DMS79 (cell line): ENCODE measurements at regions not wholly inside any gene's neighbourhood (a gene's known extent, or its start where the extent isn't known, plus 50 kb on each side); places are given as distances from the start of the nearest gene placed in this dataset.

Experiments
- DNase-seq: peaks from one replicate; lab custom pipeline; 2025; lab: John Stamatoyannopoulos, UW

DNA sequence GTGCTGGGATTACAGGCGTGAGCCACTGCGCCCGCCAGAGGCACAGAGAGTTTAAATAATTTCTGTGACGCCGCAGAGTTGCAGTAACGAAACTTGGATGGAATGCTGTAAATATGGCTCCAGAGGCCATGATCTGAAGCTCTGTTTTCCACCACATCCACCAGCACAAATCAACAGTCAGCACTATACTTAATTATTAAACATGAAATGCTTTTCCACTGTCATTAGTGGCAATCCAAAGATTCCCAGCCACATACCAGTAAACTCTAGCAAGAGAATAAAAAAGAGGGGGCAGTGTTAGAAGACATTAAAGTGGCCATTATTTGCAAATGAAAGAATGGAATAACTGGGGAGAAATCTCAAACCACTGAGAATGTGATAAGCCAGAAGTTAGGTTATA is 242.5 kb downstream of the DIRAS2 start:
- no peak for DNase-seq

DNA sequence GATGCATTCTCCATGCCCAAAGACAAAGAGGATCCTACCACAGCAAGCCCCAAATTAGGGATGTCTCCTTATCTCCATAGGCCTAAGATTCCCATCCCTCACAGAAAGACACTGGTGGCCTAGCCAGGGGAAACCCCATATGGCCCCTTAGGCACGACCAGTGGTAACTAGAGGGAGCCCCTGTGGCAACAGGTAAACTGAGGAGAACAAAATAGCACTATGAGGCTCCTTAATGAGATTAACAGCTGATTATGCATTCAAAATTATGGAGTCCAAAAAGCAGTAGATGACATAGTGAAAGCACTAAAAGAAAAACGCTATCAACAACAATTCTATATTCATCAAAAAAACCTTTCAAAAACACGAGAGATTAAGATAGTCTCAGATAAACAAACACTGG is 234.0 kb downstream of the DIRAS2 start:
- DNase-seq: no peak

DNA sequence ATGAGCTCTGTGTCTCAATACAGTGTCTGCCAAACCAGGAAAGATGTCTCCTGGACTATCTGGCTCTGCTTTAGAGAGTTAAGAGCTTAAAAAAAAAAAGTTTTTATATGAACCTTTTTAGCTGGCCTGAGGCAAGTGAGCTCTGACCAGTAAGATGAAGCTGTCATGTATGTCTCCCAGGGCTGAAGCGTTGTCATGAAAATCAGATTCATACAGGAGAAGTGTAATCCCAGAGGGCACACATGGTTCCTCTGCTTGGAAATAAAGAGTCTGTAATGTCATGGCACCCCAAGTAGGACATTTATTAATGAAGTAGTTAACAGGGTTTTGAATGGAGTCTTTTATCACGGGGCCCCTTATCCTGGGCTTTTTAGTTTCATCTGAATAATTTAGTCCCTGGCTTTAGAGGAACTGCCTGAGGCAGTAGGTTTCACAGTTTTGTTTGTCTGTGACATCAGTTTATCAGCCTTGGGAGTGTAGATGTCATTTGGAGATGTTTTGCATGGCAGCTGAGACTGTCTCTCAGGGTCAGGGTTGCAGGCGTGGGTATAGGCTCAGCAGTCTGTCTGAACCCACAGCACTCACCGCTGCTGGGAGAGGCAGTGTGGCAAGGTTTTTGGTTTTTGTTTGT is 223.3 kb downstream of the DIRAS2 start:
- no peak for DNase-seq

DNA sequence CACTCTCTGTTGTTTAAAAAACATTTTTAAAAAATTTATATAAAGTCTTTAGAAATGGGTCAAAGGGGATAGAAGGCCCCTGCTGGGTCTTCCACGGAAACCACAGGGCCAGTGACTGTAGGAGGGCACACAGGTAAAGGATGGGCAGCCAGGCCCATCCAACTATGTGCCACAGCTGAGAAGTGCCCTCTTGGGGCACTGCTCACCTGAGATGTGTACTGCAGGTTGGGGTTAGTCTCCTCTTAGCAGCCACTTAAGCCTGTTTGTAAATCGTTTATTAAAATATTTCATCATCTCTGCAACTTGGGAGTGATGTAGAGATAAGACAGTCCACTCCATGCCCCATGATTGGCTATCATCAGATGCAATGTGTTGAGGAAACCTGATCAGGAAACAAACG is 222.4 kb downstream of the DIRAS2 start:
- peak; percentile 32 for DNase-seq

DNA sequence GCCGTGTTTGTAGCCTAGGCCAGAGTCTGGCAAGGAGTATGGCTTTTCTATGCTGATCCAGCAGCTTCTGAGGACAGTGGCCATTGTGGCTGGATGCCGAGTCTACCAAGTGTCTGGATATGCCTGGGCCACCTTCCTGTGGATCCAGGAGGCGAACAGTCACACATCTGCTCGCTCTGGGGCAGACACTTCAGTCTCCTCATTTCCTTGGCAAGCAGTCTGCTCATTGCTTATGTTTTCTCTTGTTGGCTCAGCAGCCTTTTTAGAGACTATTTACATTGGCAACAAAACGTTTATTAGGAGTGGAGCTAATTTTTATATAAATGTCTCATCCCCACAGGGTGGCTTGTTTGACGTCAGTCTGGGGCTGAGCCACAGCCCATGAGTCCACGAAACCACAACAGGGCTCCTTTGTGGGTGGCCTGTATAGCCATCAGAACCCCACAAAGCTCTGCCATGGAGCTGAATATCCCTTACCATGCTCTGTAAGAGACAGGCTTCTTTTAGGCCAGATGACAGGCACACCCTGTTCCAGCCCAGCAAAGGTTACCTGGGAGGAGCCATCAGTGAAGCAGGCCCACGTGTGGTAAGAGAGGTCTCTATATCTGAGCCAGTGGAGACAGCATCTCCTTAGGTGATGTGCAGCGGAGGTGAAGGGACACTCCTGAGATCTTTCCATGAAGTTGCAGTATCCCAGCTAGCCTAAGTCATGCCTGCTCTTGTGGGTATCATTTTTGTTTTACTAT is 221.7 kb downstream of the DIRAS2 start:
- peak; percentile 62 for DNase-seq

DNA sequence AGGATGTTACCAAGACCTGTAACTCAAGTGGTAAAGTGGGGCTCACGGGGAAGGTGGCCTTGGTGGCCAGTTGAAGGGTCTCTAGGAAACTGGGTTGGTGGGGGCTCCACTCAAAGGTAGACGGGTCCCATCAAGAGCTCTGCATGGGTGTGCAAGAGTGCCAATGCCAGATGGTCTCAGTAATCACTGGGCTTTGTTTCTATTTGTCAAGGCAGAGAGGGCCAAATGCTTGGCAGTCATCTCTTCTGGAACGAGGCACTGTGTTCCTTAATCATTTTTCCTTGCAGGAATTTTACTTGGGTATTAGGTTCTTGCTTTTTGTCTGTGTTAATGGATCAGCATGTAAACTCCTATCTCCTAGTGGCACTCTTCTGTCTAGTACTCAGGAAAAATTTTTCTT is 220.8 kb downstream of the DIRAS2 start:
- no peak for DNase-seq

DNA sequence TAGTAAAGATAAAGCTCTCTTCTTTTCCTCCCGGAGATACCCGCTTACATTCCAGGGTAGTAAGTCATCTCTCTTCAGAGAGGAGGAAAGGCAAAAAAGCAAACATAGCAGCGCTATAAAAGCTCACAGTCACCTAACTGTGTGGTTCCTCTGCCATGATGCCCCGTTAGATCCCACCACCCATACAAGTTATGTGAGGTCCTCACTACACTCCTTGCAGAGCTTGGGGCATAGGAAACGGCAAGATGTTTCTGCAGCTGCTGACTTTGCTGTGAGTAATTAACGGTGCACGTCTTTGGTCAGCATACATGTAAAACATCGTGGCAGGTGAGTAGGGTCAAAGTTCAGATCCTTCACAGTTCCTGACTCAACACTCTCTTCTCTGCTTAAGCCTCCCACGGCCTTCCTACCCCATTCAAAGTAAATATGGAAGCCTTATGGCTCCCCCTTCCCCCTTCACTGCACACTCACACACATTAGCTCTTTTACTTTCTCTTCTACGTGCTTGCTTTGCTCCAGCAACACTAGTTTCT is 218.9 kb downstream of the DIRAS2 start:
- DNase-seq: no peak

DNA sequence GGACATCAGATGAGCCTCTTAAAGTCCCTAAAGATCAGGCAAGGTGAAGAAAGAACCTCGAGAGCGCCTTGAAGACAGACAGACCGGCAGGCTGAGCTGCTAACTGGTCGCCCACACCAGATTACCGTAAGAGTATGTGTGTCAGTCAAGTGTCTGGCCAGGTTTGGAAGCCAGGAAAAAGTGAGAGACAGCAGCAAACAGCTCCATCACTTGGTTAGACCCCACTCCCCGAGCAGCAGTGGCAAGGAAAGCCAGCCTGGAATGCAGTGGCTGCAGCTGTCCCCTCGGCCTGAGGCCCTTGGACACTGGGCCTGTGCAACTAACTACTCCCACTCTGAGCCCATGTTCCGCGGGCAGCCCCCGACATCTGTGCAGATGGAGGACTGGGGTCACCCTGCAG is 214.1 kb downstream of the DIRAS2 start:
- DNase-seq: no peak

DNA sequence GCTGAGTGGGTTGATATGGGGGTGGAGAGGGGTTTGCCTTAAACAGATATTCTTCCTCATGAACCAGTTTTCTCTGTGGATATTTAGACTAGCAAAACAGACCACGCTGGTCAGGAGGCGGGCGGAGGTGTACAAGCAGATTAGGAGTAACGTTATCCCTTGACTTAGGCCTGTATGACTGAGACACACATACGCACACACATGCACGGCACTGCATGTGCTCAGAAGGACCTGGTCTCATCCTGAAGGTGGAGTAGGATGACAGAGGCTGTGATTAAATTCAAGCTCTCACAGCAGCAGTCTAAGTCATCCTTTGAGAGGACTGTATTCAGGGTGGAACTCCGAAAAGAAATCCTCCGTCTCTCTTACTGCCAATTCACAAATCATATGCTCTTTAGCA is 209.7 kb downstream of the DIRAS2 start:
- DNase-seq: no peak

DNA sequence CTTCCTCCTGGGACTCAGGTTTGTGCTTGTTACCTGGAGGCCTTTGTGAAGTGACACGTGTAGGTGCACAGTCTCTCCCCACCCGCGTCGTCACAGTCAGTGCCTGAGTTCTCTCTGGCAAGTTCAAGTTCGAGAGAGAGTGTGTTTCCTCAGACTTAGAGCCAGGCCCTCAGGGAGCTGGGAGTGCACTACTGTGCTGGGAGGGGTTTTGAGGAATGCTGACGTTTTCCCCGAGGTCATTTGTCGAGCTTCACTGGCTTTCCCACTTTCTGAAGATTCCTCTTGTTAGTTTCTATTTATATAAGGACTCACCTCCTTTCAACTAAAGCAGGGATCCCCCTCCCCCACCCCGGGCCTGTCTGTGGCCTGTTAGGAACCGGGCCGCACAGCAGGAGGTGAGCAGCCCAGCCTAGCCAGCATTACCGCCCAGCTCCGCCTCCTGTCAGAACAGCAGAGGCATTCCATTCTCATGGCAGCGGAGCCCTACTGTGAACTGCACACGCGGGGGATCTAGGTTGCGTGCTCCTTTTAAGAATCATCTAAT is 209.2 kb downstream of the DIRAS2 start:
- DNase-seq: no peak

DNA sequence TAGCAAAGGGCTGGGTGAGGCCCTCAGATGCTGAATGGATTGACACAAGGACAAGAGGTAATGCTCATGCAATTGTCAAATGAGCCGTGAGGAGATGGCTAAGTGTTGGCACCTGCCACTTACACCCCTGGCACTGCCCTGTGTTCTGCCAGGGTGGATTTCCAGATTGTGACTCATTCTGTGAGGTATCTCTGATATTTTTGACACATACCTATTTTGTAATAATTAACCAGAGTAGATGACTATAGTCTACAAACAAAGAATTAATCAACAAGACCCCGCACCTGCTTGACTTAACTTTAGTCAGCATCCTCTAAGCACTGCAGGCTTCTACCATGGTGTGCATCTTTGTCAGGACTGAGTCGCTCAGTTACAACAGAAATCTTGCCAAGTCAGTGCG is 200.8 kb downstream of the DIRAS2 start:
- DNase-seq: peak; percentile 42

DNA sequence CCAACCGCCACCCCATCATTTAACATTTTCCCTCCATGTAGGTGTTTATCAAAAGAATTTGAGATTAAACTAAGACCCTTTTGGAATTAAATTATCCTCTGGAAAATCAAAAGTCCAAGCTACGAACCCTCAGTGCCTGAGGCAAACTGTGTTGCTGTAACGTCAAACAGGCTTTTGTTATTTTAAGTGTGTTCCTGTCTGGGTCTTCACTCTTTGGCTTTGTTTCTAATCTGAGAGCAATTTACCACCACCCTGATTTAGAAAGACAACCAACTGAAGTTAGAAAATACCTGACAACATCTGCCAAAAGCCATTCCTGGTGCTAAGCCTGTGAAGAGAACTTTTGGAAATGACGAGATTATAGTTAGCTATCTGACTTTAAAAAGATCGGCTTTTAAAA is 199.9 kb downstream of the DIRAS2 start:
- no peak for DNase-seq

DNA sequence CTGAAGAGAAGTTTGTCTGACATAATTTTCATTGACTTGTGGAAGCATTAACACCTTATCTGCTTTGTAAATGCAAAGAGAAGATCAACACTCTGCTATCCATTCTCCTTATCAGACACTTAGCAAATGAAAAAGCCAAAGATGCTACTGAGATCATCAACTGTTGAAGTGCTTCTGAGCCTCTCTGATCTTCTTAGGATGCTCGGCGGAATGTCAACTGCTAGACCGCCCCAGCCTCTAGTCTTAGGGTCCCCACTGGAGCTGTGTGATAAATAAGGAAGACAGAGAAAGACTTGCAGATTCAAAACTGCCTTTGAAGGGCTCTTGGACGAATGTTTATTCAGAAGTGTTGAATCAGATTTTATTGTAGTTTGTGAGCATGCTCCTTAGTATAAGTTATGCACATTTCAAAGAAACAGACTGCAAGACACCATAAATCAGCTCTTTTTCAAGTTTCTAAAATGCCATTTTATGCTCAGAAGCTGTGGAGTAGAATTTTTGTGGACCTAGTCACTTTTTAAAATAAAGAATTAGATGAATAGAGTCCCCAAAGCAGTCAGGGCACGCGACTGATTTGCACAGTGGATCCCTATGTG is 197.9 kb downstream of the DIRAS2 start:
- no peak for DNase-seq

DNA sequence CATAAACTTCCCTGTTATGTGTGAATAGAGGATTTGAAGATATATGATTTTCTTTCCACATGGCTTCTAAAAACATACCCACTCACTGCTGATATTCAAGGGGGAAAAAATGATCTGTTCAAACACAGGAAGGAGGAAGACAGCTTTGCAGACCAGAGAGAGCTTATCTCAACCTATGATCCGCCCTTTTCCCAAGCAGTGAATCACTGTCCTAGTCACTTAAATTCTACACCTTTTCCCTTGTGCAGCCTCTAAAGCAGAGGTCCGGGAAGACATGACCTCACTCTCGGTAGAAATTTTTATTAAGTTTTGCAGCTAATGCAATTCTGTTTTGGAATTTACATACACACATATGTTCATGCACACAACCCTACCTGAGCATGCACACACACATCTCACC is 197.2 kb downstream of the DIRAS2 start:
- no peak for DNase-seq

DNA sequence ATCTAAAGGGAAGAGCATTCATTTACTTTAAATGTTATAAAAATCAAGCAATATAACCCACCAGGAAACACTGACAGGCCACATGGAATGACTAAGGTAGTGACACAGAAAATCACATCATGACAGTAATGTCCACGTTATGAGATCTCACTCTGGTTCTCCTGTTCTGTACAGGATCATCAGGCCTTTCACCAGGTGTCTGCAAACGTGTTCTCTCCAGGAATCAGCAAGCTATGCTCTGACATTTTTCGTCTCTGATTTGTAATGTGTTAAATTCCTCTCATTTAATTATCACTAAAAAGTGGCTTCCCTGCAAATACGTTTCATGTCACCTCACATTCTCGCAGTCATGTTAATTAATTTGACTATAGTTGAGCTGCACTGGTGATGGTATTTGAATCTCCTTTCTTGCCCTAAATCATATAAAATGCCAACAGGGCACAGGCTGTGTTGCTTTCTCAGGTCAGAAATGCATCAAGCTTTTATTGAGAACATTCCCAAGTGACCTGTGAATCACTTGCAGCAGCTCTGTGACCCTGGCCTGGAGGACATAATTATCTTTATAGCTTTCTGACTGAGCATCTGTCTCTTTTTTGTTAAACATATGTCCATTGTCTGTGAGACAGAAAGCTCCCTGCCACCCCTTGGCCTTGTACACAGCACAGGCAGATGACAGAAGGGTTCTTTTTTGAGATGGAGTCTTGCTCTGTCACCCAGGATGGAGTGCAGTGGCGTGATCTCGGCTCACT is 196.2 kb downstream of the DIRAS2 start:
- DNase-seq: no peak

DNA sequence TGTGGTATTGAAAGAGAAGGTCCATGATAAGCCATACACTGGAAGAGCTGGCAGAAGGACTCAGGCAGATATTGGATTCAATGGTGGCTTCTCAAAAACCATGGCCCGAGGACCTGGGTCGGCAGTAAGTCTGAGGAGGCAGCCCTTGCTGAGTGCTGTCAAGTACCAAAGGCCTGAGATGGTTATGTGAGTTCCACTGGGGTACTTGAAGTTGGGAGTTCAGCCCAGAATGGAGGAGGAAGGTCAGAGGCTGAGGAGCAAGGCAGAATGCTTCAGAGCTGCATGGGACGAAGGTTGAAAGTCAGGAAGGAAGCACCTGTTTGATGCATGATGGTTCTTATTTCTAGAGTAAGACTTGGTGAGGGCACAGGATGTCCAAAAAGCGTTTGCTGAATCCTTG is 194.9 kb downstream of the DIRAS2 start:
- no peak for DNase-seq

DNA sequence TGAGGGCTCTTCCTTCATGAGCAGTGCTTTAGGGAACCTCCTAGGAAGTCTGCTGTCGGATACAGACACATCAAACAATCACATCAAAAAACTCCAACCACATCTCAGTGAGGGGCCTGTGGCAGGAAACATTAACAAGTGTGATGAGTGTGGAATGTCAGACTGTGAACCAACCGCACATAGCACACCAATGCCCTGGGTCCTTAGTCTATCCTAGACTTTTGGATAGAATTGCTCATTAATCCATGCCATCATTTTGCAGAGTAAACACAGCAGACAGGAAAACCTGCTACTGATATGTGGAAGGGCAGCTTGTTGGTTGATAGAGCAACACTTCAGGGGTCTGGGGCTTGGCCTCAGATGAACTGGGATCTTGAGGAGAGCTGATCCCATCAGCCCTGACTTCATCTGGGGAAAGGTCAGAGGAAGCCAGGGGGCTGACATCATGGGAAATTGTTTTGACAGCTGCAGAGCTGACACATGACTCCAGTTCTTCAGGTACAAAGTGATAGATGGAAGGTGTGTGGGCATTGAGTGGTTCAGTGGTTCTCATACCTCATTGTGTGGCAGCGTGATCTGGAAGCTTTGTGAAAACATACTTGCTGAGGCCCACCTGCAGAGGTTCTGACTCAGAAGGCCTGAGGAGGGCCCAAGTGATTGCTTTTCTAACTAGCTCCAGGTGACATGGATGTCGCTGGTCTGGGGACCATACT is 193.3 kb downstream of the DIRAS2 start:
- no peak for DNase-seq

DNA sequence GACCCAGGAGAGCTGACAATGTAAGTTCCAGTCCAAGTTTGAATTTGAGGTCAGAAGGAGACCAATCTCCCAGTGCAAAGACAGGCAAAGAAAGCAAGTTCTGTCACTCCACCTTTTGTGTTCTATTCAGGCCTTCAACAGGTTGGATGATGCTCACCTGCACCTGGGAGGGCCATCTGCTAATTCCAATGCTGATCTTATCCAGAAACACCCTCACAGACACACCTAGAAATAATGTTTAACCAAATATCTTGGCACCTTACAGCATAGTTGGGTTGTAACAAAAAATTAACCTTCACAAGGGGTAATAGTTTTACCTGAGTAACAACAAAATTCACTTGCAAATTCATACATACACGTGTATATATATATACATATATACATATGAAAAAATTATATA is 190.8 kb downstream of the DIRAS2 start:
- no peak for DNase-seq

DNA sequence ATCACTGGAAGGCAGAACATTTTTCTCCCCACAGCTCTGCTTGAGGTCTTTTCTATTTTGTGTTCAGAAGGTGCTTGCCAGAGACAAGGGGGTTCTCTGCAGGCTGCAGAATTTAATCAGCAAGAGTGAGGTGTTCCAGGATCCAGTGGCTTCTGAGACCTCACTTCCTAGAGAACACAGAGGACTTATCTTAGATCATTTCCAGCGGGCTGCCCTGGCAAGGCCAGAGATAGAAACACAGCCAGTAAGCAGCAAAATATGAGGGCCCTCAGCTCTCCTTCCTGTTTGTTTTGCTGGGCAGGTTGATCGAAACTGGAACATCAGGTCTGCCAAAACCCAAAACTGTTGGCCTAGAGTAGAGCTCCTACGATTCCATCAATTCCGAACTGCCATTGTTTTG is 187.3 kb downstream of the DIRAS2 start:
- DNase-seq: no peak

DNA sequence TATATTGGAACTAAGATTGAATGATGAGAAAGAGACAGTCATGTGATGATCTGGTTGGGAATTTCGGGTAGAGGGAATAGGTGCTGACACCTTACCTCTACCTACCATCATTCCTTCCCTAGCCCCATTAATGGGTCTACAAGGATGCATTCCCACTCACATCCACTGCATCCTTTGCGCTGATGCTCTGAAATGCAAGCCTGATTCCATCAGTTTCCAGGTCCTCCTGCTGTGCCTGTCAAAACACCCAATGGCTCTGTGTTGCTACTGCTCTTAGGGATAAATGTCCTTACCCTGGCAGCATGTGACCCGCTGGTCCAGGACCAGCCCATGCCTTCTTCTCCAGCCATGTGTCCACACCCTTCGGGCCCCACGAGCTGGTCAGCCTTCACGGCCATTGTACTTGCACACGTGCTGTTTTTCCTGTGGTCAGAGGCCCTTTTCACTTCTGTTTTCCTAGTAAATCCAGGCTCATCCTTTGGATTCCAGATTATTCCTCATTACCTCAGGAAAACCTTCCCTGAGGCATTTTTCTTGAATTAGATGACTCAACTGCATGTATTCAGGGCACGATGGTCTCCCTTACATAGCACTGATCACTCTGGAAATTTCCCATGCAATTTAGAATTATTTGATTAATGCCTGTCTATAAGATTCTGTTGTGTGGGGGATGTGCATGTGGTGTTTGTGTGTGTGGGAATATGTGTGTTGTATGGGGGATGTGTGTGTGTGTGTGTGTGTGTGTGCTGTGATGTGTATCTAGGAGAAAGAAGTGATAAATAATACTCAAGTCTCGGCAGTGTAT is 185.0 kb downstream of the DIRAS2 start:
- no peak for DNase-seq

DNA sequence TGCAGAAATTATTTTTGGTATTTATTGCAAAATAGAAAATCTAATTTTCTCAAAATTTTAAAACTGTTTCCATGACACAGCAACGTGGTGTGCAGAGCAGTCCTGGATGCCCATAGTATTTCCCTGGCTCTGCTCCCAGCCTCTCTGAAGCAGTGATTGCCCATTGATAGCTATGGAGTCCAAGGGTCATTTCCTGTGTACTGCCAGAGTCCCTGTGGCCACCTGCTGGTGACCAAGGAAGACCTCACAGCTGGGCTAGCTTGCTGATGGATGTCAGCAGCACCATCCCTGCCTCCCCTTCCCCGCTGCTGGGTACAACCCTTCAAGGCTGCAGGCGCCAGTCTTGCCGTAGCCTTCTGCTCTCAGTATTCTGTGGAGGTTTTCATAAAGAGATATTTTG is 184.1 kb downstream of the DIRAS2 start:
- no peak for DNase-seq
